BLaER1 (cell line): ENCODE measurements at regions not wholly inside any gene's neighbourhood (a gene's known extent, or its start where the extent isn't known, plus 50 kb on each side); places are given as distances from the start of the nearest gene placed in this dataset.

ENCODE experiments used
- H3K27ac ChIP-seq: shearing (Covaris generic); formaldehyde crosslinking; 2 replicates; pipeline ENCODE4 v1.8.1; 2022
- H3K27me3 ChIP-seq: shearing (Covaris generic); formaldehyde crosslinking; 2 replicates; pipeline ENCODE4 v1.8.1; 2022
- H3K36me3 ChIP-seq: shearing (Covaris generic); formaldehyde crosslinking; 2 replicates; pipeline ENCODE4 v1.8.1; 2022
- H3K4me1 ChIP-seq: shearing (Covaris generic); formaldehyde crosslinking; 2 replicates; pipeline ENCODE4 v1.8.1; 2022
- H3K4me2 ChIP-seq: shearing (Covaris generic); formaldehyde crosslinking; 2 replicates; pipeline ENCODE4 v1.8.1; 2022
- H3K4me3 ChIP-seq: shearing (Covaris generic); formaldehyde crosslinking; 2 replicates; pipeline ENCODE4 v1.8.1; 2022
- H3K9ac ChIP-seq: shearing (Covaris generic); formaldehyde crosslinking; 2 replicates; pipeline ENCODE4 v1.8.1; 2022
- H3K9me3 ChIP-seq: shearing (Covaris generic); formaldehyde crosslinking; 2 replicates; pipeline ENCODE4 v1.8.1; 2022
- H4K20me1 ChIP-seq: shearing (Covaris generic); formaldehyde crosslinking; 2 replicates; pipeline ENCODE4 v1.8.1; 2022
- Cebpa-rat ChIP-seq: shearing (Covaris generic); IDR thresholded peaks from 2 replicates; pipeline ENCODE4 v1.8.1; 2022

DNA sequence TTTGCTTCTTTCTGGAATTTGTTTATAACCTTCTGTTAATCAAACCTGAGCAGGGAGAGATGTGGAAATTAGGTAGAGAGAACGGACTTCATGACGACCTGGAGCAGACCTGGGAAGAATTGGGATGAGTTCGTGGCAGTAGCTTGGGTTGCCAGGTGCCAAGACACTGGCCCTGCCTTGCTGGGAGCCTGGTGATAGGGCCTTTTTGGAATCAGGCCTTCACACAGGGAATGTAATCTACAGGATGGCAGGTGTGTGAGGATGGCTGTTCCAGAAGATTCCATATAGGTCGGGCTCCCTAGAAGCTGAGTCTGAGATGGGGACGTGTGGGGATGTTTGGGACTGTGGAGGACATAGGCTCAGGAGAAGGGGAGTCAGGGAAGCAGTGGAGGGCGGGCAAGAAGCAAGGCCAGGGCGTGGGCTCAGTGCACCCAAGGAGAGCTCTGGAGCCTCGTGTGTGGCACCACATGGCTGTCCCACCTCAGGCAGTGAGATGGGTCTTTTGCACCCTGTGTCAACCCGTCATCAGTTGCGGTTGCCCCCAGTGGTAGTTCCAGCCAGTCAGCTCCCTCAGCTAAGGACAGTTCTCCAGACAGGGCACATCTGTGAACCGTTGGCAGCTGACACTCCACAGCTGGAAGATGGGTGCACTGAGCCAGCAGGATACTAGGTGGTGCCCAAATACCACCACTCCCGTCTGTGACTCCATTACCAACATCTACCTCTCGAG lies 395.9 kb downstream of the MATN1 start:
- Histone ChIP-seq H3K4me3 (no peak overlapping the region), H3K4me1 (peaks cover 48% of the 10 kb centered on the region), H3K27me3 (no peaks in the 10 kb centered on the region), H3K27ac (no peak overlapping the region), H3K4me2 (no peak overlapping the region), H3K36me3 (no peaks in the 10 kb centered on the region), H3K9me3 (no peaks in the 10 kb centered on the region), H3K9ac (no peak overlapping the region), H4K20me1 (no peaks in the 10 kb centered on the region)
- TF ChIP-seq Cebpa-rat, result no peak

DNA sequence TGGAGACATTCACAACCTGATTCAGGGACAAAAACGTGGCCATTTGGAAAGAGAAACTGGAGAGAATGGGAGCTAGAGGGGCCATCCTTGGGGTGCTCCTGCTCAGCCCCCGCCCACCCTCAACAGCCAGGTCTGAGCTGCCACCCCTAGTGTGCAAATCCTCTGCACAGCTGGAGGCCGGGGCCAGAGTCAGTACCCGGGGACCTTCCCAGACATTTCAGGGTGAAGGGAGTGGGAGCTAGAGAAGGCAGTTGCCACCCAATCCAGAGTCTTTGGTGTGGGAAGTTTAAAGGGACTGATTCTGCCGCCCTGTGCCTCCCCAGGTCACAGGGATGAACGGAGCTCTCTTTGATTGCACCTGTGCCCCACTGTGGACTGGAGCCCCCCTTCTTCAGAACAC lies 397.4 kb downstream of the MATN1 start:
- Histone ChIP-seq H3K27me3 (no peaks in the 10 kb centered on the region), H3K36me3 (no peaks in the 10 kb centered on the region), H3K27ac (no peak overlapping the region), H3K9ac (no peak overlapping the region), H3K4me1 (peaks cover 56% of the 10 kb centered on the region), H3K9me3 (no peaks in the 10 kb centered on the region), H4K20me1 (no peaks in the 10 kb centered on the region), H3K4me3 (no peak overlapping the region), H3K4me2 (no peak overlapping the region)
- TF ChIP-seq Cebpa-rat, result no peak

DNA sequence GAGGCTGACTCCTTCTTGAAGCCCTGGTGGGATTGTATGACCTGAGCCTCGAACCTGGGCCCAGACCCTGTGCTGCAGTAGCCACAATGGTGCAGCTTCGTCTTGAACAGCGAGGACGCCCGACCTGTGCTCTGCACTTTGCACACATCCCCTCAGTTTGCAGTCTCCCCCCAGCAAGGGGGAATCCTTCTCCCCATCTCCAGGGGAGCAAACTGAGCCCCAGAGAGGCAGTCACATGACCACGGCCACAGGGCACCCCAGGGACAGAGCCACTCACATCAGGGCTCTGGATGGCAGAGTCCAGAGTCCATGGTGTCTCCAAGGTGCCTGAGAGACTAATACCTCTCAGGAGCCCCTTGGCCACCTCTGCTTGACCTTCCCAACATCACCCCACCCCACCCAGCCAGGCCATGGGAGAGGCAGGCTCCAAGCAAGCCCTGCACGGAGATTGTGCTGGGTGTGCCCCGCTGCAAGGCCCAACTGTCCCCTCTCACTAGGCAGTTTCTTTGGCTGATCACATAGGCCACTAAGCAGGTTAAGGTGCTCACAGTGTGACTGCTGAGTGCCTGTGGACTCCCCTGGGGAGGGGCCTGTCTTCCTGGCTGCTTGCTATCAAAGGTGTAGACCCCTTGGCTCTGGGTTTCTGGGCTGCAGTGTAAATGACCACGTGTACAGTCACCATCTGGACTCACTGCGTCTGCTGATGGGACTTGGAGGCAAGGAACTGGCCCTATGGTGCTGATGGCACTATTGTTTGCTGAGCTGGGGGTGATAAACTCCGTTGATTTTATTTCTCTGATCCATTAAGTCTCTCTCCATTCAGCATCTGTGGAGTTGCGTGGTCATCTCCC lies 398.1 kb downstream of the MATN1 start:
- Histone ChIP-seq H3K4me2 (peak overlapping the region; percentile 82), H3K27ac (peak overlapping the region; percentile 20; the same call in 1 of the 2 replicates), H3K9ac (peak overlapping the region; percentile 7; the same call in 1 of the 2 replicates), H3K36me3 (no peaks in the 10 kb centered on the region), H3K4me1 (peaks cover 58% of the 10 kb centered on the region), H4K20me1 (no peaks in the 10 kb centered on the region), H3K9me3 (no peaks in the 10 kb centered on the region), H3K27me3 (no peaks in the 10 kb centered on the region), H3K4me3 (no peak overlapping the region)
- no peak for TF ChIP-seq Cebpa-rat

DNA sequence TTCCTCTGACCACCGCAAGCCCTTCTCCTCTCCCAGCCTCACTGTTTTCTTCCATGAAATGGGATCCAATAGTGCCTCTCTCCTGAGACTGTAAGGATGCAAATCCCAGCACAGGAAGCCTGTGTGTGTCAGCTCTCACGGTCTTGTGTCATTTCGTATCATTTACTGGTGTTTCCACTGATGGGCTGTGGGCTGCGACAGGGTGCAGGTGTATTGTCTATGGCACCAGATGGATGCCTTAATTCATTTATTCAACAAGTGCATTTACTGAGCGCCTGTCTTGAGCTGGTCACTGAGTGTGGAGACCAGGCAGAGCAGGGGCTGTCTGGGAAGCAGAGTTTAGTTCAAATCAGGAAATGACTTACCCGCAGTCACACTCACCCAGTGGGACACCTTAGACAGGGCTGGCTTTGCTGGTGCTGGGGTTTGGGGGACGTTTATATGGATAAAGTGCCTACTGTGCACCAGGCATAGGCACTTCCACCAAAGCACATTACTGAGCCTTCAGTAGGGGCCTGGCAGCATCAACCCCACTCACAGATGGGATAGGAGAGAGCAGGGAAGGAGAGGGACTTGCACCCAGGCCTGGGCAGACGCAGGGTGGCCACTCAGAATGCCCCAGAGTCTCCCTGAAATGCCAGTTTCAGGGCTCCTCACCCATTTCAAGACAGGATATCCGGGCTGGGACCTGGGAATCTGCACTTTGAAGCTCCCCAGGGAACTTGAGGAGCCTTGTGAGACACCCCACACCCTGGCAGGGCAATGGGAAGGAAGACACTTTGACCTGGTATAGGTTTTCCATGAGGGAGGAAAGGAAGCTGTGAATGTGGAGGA lies 398.9 kb downstream of the MATN1 start:
- Histone ChIP-seq H3K4me2 (peak overlapping the region; percentile 82), H3K27ac (peak overlapping the region; percentile 20; the same call in 1 of the 2 replicates), H4K20me1 (no peaks in the 10 kb centered on the region), H3K27me3 (no peaks in the 10 kb centered on the region), H3K9me3 (no peaks in the 10 kb centered on the region), H3K36me3 (no peaks in the 10 kb centered on the region), H3K4me3 (no peak overlapping the region), H3K4me1 (peaks cover 64% of the 10 kb centered on the region), H3K9ac (peak overlapping the region; percentile 7; the same call in 1 of the 2 replicates)
- TF ChIP-seq Cebpa-rat, result no peak

DNA sequence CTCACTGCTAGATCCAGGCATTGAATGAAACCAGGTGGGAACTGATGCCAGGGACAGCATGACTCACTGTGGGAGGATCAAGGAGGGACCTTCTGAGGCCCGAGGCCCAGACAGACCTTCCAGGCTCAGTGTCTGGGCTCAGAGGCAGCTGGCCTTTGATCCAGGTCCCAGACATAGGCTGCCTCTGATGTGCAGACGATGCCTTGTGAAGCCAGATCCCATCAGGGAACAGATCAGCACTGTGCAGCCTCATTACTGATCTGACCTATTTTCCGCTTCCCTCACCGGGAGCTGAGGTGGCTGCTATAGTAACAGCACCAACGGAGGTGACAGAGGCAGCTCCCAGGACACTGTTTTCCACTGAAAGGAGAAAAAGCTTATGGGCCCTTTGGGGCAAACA lies 399.5 kb downstream of the MATN1 start:
- H3K9me3 ChIP-seq, result no peaks in the 10 kb centered on the region
- H3K36me3 ChIP-seq, result no peaks in the 10 kb centered on the region
- no peaks in the 10 kb centered on the region for H4K20me1 ChIP-seq
- H3K4me1 ChIP-seq, result peaks cover 68% of the 10 kb centered on the region
- no peak overlapping the region for H3K4me3 ChIP-seq
- TF ChIP-seq Cebpa-rat, result no peak
- peak overlapping the region; percentile 82 for H3K4me2 ChIP-seq
- H3K27ac ChIP-seq, result peak overlapping the region; percentile 26; the same call in 1 of the 2 replicates
- H3K9ac ChIP-seq, result no peak overlapping the region; the same call in 1 of the 2 replicates
- no peaks in the 10 kb centered on the region for H3K27me3 ChIP-seq

DNA sequence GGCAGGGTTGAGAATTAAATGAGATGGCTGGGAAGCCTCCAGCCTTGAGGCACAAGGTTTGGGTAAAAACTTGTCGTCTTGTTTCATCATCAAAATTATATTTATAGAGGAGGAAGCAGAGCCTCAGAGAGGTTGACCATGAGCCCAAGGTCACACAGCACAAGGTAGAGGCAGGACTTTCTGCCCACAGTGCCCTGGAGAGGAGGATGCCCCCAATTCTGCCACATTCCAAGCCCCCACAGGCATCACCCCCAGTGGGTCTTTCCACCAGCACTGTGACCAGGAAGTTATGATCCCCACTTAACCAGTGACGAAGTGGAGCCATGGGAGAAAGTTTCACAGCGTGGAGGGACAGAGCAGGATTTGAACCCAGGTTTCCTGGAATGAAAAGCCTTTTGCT lies 400.0 kb downstream of the MATN1 start:
- H3K4me1 ChIP-seq, result peaks cover 73% of the 10 kb centered on the region
- no peaks in the 10 kb centered on the region for H3K27me3 ChIP-seq
- peak overlapping the region; percentile 26; the same call in 1 of the 2 replicates for H3K27ac ChIP-seq
- H4K20me1 ChIP-seq, result no peaks in the 10 kb centered on the region
- no peak for TF ChIP-seq Cebpa-rat
- H3K4me2 ChIP-seq, result peak overlapping the region; percentile 82
- H3K9ac ChIP-seq, result no peak overlapping the region
- H3K4me3 ChIP-seq, result no peak overlapping the region
- H3K36me3 ChIP-seq, result no peaks in the 10 kb centered on the region
- no peaks in the 10 kb centered on the region for H3K9me3 ChIP-seq

DNA sequence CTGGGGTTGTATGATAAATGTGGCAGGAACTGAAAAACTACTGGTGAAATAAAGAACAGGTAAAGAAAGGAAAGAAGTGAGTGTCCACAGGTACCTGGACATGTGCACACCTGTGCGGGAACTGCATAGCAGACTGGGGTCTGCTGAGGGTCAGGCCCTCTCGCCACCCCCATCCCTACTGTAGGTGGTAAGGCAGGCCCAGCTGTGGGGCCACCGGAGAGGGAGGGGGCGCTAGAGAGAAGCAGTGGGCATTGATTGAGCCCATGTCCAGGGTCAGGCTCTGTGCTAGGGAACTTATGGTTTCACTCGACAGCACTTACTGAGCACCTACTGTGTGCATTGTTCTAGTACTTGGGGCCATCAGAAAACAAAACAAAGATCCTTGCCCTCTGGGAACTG lies 400.5 kb downstream of the MATN1 start:
- Histone ChIP-seq H3K36me3 (no peaks in the 10 kb centered on the region), H3K4me2 (peak overlapping the region; percentile 82), H4K20me1 (no peaks in the 10 kb centered on the region), H3K4me3 (no peak overlapping the region), H3K9ac (no peak overlapping the region), H3K27me3 (no peaks in the 10 kb centered on the region), H3K27ac (no peak overlapping the region), H3K4me1 (peaks cover 78% of the 10 kb centered on the region), H3K9me3 (no peaks in the 10 kb centered on the region)
- TF ChIP-seq Cebpa-rat, result no peak

DNA sequence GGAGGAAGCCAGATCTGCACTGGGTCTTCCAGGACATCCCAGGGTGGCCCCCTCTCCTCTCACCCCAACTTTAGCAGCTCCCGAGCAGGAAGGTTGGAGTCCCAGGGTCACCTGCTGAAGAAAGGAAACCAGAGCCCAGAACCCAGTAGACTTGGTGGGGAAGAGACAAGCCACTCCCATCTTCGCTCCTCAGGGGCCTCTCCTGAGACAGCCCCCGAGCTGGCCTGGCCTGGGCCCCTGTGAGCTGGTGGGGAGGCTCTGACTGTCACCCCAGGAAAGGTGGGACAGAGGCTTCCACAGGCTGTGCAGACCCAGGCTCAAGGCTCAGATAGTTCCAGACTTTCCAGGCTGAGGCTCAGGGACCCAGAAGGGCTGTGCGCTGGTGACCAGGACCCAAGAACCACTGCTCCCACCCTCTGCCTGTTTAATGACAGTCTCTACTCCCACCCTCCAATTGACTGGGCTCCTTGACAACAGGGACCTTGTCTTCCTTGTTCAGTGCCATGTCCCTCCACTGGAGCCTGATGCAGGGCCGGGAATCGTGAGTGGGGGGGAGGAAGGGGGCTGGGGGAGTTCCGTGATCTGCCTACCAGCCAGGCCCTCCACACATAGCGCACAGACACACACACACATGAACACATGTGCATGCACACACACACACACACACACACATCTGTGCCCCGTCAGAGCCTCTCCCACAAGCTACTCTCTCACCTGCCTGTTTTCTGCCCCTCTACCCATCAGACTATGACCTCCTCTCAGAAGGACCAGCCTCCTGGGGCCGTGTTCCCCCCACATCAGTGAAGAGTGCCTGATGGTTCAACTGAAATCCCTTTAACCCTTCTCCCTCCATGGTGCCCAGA lies 401.2 kb downstream of the MATN1 start:
- Histone ChIP-seq H3K36me3 (no peaks in the 10 kb centered on the region), H3K9me3 (no peaks in the 10 kb centered on the region), H3K9ac (no peak overlapping the region), H4K20me1 (no peaks in the 10 kb centered on the region), H3K4me3 (no peak overlapping the region), H3K27me3 (no peaks in the 10 kb centered on the region), H3K27ac (peak overlapping the region; percentile 44), H3K4me2 (peak overlapping the region; percentile 82), H3K4me1 (peaks cover 84% of the 10 kb centered on the region)
- TF ChIP-seq Cebpa-rat, result no peak
